Motor neuron (in vitro differentiated cells): ENCODE measurements at regions not wholly inside any gene's neighbourhood (a gene's known extent, or its start where the extent isn't known, plus 50 kb on each side); places are given as distances from the start of the nearest gene placed in this dataset.
A peak's percentile ranks its signal among the peaks of the same experiment; 100 is the strongest.
"Not testable (repeated sequence)": the region's sequence is repeated elsewhere in the genome, so short reads cannot be mapped to it uniquely, and the experiment has no call there.

Source experiments
- ATAC-seq, 8 experiments: fragments of 200-7000 bp; cut with Tn5 transposase; replicated peaks in 6 of 8; 2 replicates each; pipeline ENCODE4 v1.8.0; 2021; ENCODE audit warnings: mild to moderate bottlenecking in 8 of 8, moderate library complexity in 8 of 8
- H3K27ac ChIP-seq, 2 donors: fragments of 250-450 bp; sonication (Bioruptor Pico); 2 replicates each; pipeline ENCODE4 v1.9.0; 2021; ENCODE audit warnings: antibody characterized with exemption in 2 of 2, mild to moderate bottlenecking in 2 of 2, moderate library complexity in 1 of 2
- H3K4me1 ChIP-seq, 2 donors: fragments of 250-450 bp; sonication (Bioruptor Pico); replicated peaks in 1 of 2; 2 replicates each; pipeline ENCODE4 v1.6.1; 2021; ENCODE audit warnings: antibody characterized with exemption in 2 of 2, mild to moderate bottlenecking in 2 of 2, moderate library complexity in 1 of 2
- H3K4me3 ChIP-seq, 5 donors: fragments of 250-450 bp; sonication (Bioruptor Pico); 2 replicates each; pipeline ENCODE4 v1.9.0; 2021; ENCODE audit warnings: antibody characterized with exemption in 5 of 5, mild to moderate bottlenecking in 5 of 5, moderate library complexity in 4 of 5
- WGBS, 10 experiments: fragments of 450-650 bp; shearing (Covaris generic); methylation state at CpG; one replicate each; pipeline ENCODE4 v1.0.0; 2022; 5-methylcytosine and 5-hydroxymethylcytosine counted together
- in situ Hi-C, 9 experiments: fragments of 400-800 bp; cut with MboI; loops; one replicate each; pipeline ENCODE4 v1.15.0; 2021; ENCODE audit warnings: low sequenced_read_pairs in 9 of 9, low pct_unique_long_range_greater_than_20kb in 2 of 9; ENCODE audit not compliant: unreplicated experiment in 9 of 9

DNA sequence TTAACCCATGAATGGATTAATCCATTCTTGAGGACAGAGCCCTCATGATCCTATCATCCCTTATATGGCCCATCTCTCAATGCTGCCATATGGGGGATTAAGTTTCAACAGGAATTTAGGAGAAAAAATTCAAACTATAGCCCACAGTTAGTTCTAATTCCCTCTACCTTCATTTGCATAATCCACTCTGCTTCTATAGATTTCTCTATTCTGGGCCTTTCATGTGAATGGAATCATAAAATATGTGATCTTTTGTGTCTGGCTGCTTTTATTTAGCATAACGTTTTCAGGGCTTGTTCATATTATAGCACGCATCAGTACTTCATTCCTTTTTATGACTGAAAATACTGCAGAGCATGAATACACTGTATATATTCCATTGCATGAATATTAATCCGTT lies 55.4 kb downstream of the CTSL start:
- no peak overlapping the region for H3K4me3 ChIP-seq
- 3 to 86% (median 78%) methylated on average over 2 to 3 of the region's 3 CpGs; no CpG with 5 or more reads in 1 of the 10 experiments for WGBS, 10 experiments
- H3K4me1 ChIP-seq = no peaks in the 10 kb centered on the region
- in situ Hi-C loops = no loop called here
- ATAC-seq = no peak
- no peak overlapping the region for H3K27ac ChIP-seq

DNA sequence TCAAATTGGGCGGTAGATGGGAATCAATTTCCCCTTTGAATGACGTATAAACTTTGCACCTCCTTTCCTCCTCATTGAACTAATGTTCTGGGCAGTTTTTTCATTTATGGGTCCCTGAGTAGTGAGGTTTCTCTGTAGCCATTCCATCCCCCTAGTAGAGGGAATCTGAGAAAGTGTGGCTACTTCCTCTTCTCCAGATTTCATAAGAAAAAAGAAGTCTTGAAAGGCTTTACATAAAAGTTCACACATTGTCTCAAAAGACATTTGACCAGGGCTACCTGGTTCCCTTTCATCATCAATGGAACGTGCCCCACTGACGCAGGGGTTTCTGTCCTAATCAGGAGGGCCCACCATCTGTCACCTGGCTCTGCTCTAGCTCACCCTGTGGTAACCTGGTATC lies 57.3 kb downstream of the CTSL start:
- Histone ChIP-seq H3K4me1 (no peaks in the 10 kb centered on the region), H3K4me3 (no peak overlapping the region), H3K27ac (no peak overlapping the region)
- WGBS, 10 experiments = 80 to 100% (median 92%) methylated on average over 1 to 4 of the region's 4 CpGs; no CpG with 5 or more reads in 2 of the 10 experiments
- ATAC-seq = no peak
- in situ Hi-C loops = no loop called here

DNA sequence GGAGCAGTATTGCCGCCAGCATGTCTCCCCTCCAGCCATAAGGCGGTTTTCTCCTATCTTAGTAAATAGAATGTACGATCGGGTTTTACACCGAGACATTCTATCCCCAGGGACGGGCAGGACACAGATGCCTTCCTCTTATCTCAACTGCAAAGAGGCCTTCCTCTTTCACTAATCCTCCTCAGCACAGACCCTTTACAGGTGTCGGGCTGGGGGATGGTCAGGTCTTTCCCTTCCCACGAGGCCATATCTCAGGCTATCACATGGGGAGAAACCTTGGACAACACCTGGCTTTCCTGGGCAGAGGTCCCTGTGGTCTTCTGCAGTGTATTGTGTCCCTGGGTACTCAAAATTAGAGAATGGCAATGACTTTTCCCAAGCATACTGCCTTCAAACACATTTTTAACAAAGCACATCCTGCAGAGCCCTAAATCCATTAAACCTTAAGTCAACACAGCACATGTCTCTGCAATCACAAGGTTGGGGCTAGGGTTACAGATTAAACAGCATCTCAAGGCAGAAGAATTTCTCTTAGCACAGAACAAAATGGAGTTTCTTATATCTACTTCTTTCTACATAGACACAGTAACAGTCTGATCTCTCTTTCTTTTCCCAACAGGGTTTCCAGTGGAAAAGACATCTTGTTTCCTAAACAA lies 59.5 kb downstream of the CTSL start:
- 80% methylated on average over 1 of the region's 8 CpGs; no CpG with 5 or more reads in 9 of the 10 experiments for WGBS, 10 experiments
- in situ Hi-C loops, ATAC-seq, H3K27ac ChIP-seq, H3K4me1 ChIP-seq, H3K4me3 ChIP-seq: not testable (repeated sequence)

DNA sequence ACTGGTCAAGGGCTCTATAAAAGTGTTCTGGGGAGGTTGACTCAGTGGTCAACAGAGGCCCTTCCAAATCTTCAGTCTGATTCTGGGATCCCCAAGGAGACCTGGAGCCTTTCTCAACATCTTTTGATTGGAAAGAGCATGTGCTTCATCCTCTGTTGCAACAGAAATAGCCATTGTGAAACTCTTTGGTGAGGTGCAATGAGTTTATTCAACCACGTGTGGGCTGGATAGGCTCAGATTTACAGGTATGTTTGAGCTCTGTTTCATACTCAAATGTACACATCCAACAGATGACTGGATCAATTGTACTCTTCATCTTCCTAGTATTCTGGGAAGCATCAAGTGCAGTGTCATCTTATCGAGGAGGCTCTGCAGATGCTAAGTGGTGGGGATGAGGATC lies 60.5 kb downstream of the CTSL start:
- WGBS, 10 experiments = 0 to 100% (median 84%) methylated on average over 1 to 2 of the region's 2 CpGs; no CpG with 5 or more reads in 4 of the 10 experiments
- no peak for ATAC-seq
- no peaks in the 10 kb centered on the region for H3K4me1 ChIP-seq
- no peak overlapping the region for H3K27ac ChIP-seq
- H3K4me3 ChIP-seq = no peak overlapping the region
- in situ Hi-C loops = no loop called here

- ATAC-seq = no peak
- in situ Hi-C loops = no loop called here
- WGBS, 10 experiments = 40 to 100% (median 75%) methylated on average over 1 to 2 of the region's 2 CpGs; no CpG with 5 or more reads in 2 of the 10 experiments
Observed at GRCh38 chr9:87786876-87787275, 61.0 kb downstream of the CTSL start.

GRCh38 chr9:87787735-87788134 lies 61.8 kb downstream of the CTSL start:
- Histone ChIP-seq H3K4me1 (no peaks in the 10 kb centered on the region), H3K4me3 (no peak overlapping the region), H3K27ac (no peak overlapping the region)
- WGBS, 10 experiments = 69 to 100% (median 88%) methylated on average over 1 to 5 of the region's 5 CpGs; no CpG with 5 or more reads in 1 of the 10 experiments
- in situ Hi-C loops = no loop called here
- peak in 3 of 8 experiments; percentile 20 to 40 (median 40) for ATAC-seq

More at GRCh38 chr9:87786876-87787275, 61.0 kb downstream of the CTSL start:
- Histone ChIP-seq H3K27ac (no peak overlapping the region), H3K4me1 (no peaks in the 10 kb centered on the region), H3K4me3 (no peak overlapping the region)

GRCh38 chr9:87792831-87793288 lies 66.9 kb downstream of the CTSL start:
- Histone ChIP-seq H3K4me3 (no peak overlapping the region), H3K4me1 (peaks cover 7 to 9% of the 10 kb centered on the region in 2 donors), H3K27ac (no peak overlapping the region)
- in situ Hi-C loops = no loop called here
- ATAC-seq = peak in 3 of 8 experiments; percentile 94 to 99 (median 97)
- WGBS, 10 experiments = 0 to 94% (median 85%) methylated on average over 1 to 5 of the region's 6 CpGs; no CpG with 5 or more reads in 2 of the 10 experiments

GRCh38 chr9:87793292-87793691 lies 67.4 kb downstream of the CTSL start:
- ATAC-seq = peak in 7 of 8 experiments; percentile 24 to 79 (median 60)
- H3K27ac ChIP-seq = no peak overlapping the region
- H3K4me3 ChIP-seq = no peak overlapping the region
- in situ Hi-C loops = no loop called here
- peaks cover 7 to 9% of the 10 kb centered on the region in 2 donors for H3K4me1 ChIP-seq
- 6 to 93% (median 80%) methylated on average over 1 to 6 of the region's 6 CpGs; no CpG with 5 or more reads in 1 of the 10 experiments for WGBS, 10 experiments

- 75 to 100% (median 90%) methylated on average over 1 to 3 of the region's 4 CpGs; no CpG with 5 or more reads in 3 of the 10 experiments for WGBS, 10 experiments
- Histone ChIP-seq H3K4me1 (peaks cover 7 to 9% of the 10 kb centered on the region in 2 donors), H3K4me3 (no peak overlapping the region), H3K27ac (no peak overlapping the region)
- in situ Hi-C loops = no loop called here
- ATAC-seq = no peak
Observed at GRCh38 chr9:87795178-87795577, 69.3 kb downstream of the CTSL start.

- H3K4me1 ChIP-seq = peaks cover 7 to 9% of the 10 kb centered on the region in 2 donors
- no peak overlapping the region for H3K4me3 ChIP-seq
- in situ Hi-C loops = no loop called here
- H3K27ac ChIP-seq = no peak overlapping the region
- no peak for ATAC-seq
- WGBS, 10 experiments = 7 to 100% (median 55%) methylated on average over 1 to 2 of the region's 2 CpGs; no CpG with 5 or more reads in 4 of the 10 experiments
Observed at GRCh38 chr9:87796196-87796595, 70.3 kb downstream of the CTSL start.

GRCh38 chr9:87798261-87798833 lies 72.4 kb downstream of the CTSL start:
- Histone ChIP-seq H3K4me3 (no peak overlapping the region), H3K4me1 (peaks cover 7 to 9% of the 10 kb centered on the region in 2 donors), H3K27ac (no peak overlapping the region)
- in situ Hi-C loops = no loop called here
- peak in 2 of 8 experiments; percentile 8 to 85 for ATAC-seq
- 20 to 100% (median 80%) methylated on average over 1 of the region's 1 CpG; no CpG with 5 or more reads in 5 of the 10 experiments for WGBS, 10 experiments

GRCh38 chr9:87799503-87799902 lies 73.6 kb downstream of the CTSL start:
- no peak for ATAC-seq
- H3K4me1 ChIP-seq = peaks cover 7 to 9% of the 10 kb centered on the region in 2 donors
- 53 to 100% (median 88%) methylated on average over 1 to 3 of the region's 5 CpGs; no CpG with 5 or more reads in 3 of the 10 experiments for WGBS, 10 experiments
- H3K4me3 ChIP-seq = no peak overlapping the region
- in situ Hi-C loops = no loop called here
- H3K27ac ChIP-seq = no peak overlapping the region

DNA sequence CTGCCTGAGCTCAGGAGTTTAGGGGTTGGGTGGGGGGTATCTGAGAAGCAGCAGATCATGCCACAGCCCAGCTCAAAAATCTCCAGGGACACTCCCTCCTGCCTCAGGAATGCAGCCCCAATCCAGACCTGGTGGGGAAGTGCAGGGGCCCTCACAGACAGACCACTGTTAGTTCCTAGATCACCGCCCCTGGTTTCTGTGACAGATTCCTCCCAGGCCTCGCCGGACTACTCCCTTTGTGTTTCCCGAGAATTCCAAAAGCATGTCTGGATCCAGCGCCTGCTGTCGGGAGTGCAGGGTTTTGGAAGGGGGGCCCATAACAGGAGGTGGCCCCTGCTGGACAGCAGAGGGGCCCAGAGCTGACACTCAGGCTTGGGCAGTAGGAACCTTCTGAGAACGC lies 74.5 kb downstream of the CTSL start:
- WGBS, 10 experiments = 40 to 100% methylated on average over 1 of the region's 7 CpGs; no CpG with 5 or more reads in 8 of the 10 experiments
- in situ Hi-C loops = loop anchor here in 3 of 9 experiments (25.0 kb wide), 2 partner anchors 113 to 237 kb away; no protein-coding TSS in a partner anchor

More for the DNA sequence above, 74.5 kb downstream of the CTSL start:
- Histone ChIP-seq H3K4me1 (peaks cover 7 to 9% of the 10 kb centered on the region in 2 donors), H3K4me3 (no peak overlapping the region), H3K27ac (no peak overlapping the region)
- no peak for ATAC-seq
